A673 (cell line): ENCODE measurements at regions not wholly inside any gene's neighbourhood (a gene's known extent, or its start where the extent isn't known, plus 50 kb on each side); places are given as distances from the start of the nearest gene placed in this dataset.

Source experiments
- EZH2 ChIP-seq: fragments of 200-600 bp; sonication (generic); IDR thresholded peaks from 2 replicates; pipeline ENCODE4 v1.6.1; 2017; ENCODE audit warnings: borderline replicate concordance, low read depth, mild to moderate bottlenecking, mixed read lengths, antibody characterized with exemption, low read length; ENCODE audit not compliant: poor library complexity, severe bottlenecking
- TF ChIP-seq, protein P1 (sequence below): fragments of 300-800, 200-600 bp; sonication (generic); conservative IDR thresholded peaks from 2 replicates; pipeline ENCODE4 v1.5.1; 2017; ENCODE audit warnings: low read depth, mild to moderate bottlenecking, antibody characterized with exemption, low read length, moderate library complexity, mixed read lengths

DNA sequence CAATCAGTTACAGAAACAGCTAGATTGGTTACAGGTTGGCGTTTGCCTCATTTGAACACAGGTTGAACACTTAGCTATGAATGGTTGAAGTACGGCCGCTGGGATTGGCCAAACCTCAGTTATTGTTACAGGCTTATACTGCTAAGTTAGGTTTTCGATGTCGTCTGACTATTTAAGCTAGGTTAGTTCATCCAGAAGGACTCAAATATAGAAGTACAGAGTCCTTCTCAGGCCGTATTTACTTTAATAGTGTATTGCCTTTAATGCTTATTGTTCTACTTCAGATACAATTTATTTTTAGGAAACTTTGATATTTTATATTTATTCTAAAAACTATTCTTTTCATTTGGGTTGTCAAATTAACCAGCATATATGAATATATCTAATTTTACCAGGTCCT is 334.7 kb downstream of the FAT4 start:
- TF ChIP-seq, protein P1, sequence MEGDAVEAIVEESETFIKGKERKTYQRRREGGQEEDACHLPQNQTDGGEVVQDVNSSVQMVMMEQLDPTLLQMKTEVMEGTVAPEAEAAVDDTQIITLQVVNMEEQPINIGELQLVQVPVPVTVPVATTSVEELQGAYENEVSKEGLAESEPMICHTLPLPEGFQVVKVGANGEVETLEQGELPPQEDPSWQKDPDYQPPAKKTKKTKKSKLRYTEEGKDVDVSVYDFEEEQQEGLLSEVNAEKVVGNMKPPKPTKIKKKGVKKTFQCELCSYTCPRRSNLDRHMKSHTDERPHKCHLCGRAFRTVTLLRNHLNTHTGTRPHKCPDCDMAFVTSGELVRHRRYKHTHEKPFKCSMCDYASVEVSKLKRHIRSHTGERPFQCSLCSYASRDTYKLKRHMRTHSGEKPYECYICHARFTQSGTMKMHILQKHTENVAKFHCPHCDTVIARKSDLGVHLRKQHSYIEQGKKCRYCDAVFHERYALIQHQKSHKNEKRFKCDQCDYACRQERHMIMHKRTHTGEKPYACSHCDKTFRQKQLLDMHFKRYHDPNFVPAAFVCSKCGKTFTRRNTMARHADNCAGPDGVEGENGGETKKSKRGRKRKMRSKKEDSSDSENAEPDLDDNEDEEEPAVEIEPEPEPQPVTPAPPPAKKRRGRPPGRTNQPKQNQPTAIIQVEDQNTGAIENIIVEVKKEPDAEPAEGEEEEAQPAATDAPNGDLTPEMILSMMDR, result no peak
- no peak for TF ChIP-seq EZH2
